GM10266 (cell line): ENCODE measurements at regions not wholly inside any gene's neighbourhood (a gene's known extent, or its start where the extent isn't known, plus 50 kb on each side); places are given as distances from the start of the nearest gene placed in this dataset.

Experiments used
- DNase-seq: peaks from one replicate; pipeline ENCODE4 v3.0.0; 2012; ENCODE audit errors: extremely low spot score
- TF ChIP-seq, protein P1 (sequence below): IDR thresholded peaks from 2 replicates; pipeline ENCODE4 v1.5.1; 2012; ENCODE audit warnings: mild to moderate bottlenecking, low read depth; ENCODE audit not compliant: control insufficient read depth, insufficient read depth; ENCODE audit errors: missing control alignments

DNA sequence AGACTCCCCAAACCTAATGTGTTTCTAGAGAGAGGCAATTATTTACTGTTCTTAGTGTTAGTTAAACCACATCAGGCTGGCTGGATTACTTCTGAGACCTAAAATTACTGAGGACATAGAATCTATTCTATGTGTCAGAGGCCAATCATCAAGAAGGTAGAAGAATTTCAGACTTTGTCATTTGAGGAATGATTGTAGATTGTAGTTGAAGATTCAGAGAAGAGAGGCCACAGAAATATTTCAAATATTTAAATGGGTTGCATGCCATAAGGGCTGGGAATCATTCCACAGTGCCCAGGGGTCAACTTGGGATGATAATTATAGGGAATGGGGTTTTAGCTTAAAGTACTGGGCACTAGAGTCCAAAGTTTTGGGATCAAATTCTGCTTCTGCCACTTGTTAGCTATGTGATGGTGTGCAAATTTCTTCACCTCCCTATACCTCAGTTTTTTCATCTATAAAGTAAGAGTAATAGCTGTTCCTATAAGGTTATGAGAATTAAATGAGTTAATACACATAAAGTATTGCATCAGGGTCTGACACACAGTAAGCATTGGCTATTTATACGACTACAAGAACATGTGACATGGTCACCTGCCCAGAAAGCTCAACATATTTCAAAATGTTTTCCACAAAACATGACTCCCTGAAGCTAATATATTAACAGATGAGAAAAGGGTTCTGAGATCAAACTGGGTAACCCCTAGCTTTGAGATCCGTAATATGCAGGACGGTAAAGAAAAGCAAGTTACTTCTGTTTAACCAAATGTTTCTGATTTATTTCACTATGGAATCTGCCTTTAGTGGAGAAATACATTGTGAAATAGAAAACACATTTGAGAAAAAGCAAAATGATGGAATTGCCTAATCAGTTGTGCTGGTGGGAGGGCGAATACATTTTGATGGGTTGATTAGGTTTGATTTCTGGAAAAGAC lies 69.7 kb upstream of the SPAG17 start:
- DNase-seq, result no peak
- TF ChIP-seq, protein P1, sequence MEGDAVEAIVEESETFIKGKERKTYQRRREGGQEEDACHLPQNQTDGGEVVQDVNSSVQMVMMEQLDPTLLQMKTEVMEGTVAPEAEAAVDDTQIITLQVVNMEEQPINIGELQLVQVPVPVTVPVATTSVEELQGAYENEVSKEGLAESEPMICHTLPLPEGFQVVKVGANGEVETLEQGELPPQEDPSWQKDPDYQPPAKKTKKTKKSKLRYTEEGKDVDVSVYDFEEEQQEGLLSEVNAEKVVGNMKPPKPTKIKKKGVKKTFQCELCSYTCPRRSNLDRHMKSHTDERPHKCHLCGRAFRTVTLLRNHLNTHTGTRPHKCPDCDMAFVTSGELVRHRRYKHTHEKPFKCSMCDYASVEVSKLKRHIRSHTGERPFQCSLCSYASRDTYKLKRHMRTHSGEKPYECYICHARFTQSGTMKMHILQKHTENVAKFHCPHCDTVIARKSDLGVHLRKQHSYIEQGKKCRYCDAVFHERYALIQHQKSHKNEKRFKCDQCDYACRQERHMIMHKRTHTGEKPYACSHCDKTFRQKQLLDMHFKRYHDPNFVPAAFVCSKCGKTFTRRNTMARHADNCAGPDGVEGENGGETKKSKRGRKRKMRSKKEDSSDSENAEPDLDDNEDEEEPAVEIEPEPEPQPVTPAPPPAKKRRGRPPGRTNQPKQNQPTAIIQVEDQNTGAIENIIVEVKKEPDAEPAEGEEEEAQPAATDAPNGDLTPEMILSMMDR, result no peak

DNA sequence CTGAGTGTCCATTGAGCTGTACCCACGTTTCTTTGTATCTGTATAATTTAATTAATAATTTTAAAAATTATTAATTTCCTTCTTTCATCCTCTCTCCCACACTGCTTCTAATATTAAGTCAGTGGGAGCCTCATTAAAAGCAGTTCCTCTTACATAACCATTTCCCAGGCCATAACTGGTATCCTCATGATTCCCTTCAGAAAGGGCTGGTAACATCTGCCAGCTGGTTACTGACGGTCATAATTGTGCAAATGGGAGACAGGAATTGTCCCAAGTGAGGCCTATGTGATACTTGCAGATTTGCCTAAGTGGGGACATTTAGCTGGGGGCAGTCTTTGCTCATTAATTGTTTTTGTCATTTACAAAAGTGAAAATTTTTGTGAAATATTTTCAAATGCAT lies 69.0 kb upstream of the SPAG17 start:
- TF ChIP-seq, protein P1, result no peak
- no peak for DNase-seq

DNA sequence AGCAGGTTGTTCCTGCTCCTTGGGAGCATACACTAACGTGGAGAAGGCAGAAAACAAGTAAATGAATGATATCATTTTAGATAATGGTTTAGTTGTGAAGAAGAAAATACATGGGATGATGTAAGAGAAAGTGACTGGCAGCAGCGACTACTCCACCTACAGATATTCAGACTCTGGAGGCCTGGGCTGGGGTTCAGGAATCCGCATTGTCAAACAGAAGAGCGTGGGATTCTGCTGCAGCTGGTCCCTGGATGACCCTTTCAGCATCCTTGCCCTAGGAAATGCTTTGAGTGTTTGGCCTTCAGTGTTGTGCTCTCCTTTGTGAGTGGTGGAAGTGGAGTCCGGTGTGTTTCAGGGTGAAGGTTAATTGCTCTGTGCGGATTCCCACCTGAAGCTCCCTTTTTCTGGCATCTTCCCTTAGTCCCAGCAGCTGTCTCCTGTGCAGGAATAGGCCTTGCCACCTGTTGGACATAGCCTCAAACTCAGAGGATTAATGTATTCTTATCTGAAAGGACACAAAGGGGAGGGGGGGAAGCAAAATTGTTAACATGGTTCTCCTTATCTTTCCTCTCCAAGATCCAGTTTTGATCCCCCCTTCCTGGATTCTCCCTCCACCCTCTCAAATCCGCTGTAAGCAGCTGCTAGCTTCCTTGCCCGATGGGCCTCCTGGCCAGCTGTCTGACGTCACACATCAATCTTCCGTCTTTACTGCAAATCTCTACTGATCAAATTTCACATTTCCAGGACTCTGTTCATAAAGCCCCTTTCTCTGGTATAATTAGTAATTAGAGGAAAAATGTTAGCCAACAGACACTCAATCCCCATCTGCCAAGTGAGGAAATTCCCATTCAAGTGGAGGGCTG lies 68.3 kb upstream of the SPAG17 start:
- no peak for DNase-seq
- TF ChIP-seq, protein P1, result no peak

DNA sequence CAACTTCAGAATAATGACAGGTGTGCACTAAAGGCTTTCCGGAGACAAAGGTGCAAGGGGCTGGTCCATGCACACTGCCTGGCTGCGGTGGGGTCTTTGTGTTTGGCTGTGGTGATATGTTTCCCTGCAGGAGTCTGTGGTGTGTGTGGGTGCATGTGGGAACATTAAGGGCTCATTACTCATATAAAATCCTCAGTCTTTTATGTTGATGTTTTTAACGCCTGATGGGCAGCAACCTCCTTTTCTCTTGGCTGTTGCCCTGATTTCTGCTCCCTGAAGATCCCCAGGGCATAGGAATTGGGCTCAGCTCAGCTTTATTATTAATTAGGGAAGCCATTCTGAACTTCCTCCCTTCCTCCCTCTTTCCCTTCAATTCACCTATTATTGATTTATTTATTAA lies 67.6 kb upstream of the SPAG17 start:
- DNase-seq, result no peak
- TF ChIP-seq, protein P1, result no peak

DNA sequence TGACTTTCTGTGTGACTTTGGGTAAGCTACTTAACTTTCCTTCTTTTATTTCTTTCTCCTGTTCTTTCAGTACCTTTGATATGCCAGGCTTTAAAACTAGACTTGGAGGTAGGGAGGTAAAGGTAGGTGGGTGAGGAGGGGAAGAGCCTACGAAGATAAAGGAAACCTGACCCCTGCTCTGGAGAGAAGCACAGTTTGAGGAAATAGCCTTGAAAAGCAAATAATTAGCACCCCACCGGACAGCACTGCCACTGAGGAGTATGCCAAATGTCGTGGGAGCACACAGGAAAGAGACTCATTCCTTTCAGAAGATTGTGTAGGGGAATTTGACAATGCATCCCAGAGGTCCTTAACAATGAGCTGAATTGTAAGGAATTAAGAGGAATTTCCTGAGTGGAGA lies 65.2 kb upstream of the SPAG17 start:
- no peak for DNase-seq
- TF ChIP-seq, protein P1, result no peak

DNA sequence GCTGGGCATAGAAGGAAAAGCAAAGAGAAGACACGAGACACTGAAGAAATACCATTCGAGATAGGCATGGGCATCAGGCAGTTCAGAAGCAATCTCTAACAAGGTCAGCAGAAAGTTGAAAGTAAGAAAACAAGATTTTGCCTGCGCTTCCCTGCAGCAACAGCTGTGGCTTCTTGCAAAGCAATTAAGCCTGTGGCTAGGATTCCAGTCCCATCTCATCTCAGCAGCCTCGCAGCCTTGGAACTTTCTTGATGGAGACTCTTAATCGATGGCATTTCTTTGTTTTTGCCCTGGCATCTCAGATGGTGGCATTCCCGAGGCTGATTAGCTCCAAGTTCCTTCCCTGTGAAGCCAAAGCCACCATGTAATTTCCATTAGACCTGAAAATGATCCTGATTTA lies 64.6 kb upstream of the SPAG17 start:
- TF ChIP-seq, protein P1, result no peak

DNA sequence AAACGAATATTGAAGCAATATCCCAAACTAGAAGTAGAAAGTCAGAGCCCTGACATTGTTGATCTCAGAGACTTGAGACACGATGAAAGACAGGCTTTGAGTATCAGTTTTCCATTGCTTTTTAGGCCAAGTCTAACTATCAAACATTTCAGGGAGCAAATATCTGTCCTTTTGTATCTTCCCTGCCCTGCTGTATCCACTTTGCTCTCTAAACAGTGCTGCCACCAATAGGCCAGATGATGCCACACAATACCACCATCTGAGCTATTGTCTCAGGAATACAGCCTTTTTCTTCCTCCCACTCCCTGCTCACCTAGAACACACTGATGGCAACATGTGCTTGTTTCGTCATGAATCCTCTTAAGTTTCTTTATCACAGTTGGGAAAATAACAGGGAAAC lies 62.6 kb upstream of the SPAG17 start:
- peak; percentile 17 for DNase-seq
- TF ChIP-seq, protein P1, result peak; percentile 48

More for the DNA sequence above, 64.6 kb upstream of the SPAG17 start:
- no peak for DNase-seq
